Uterus (tissue), 3 donors: ENCODE measurements at regions not wholly inside any gene's neighbourhood (a gene's known extent, or its start where the extent isn't known, plus 50 kb on each side); places are given as distances from the start of the nearest gene placed in this dataset.

ENCODE experiments used
- DNase-seq, 2 donors: peaks; one replicate each; pipeline ENCODE4 v3.0.0-alpha.2; 2019 to 2020
- H3K27ac ChIP-seq, 2 donors: fragments of 200-600 bp; sonication (generic); 1 replicate in 1 of 2; 2 replicates in 1 of 2; pipeline ENCODE4 v1.5.1; 2016 to 2018
- H3K27me3 ChIP-seq, 2 donors: fragments of 200-600 bp; sonication (generic); one replicate each; pipeline ENCODE4 v1.5.1; 2018 to 2019; ENCODE audit warnings: control low read depth in 1 of 2
- H3K36me3 ChIP-seq, 2 donors: fragments of 200-600 bp; sonication (generic); one replicate each; pipeline ENCODE4 v1.5.1; 2019; ENCODE audit warnings: control low read depth in 1 of 2
- H3K4me1 ChIP-seq, 2 donors: fragments of 200-600 bp; sonication (generic); one replicate each; pipeline ENCODE4 v1.5.1; 2018 to 2019; ENCODE audit warnings: control low read depth in 1 of 2
- H3K4me3 ChIP-seq, 2 donors: fragments of 200-600 bp; sonication (generic); 1 replicate in 1 of 2; 2 replicates in 1 of 2; pipeline ENCODE4 v1.5.1; 2018 to 2019; ENCODE audit warnings: mild to moderate bottlenecking in 1 of 2
- H3K9me3 ChIP-seq, 2 donors: fragments of 200-600 bp; sonication (generic); one replicate each; pipeline ENCODE4 v1.5.1; 2019; ENCODE audit warnings: control low read depth in 1 of 2
- POLR2A ChIP-seq, 2 donors: fragments of 450-650 bp; IDR thresholded peaks; one replicate each; pipeline ENCODE4 v1.6.1; 2016; ENCODE audit warnings: antibody characterized with exemption in 2 of 2, mild to moderate bottlenecking in 1 of 2, moderate library complexity in 1 of 2
- intact Hi-C: fragments of 100-400 bp; cut with DNase I; formaldehyde crosslinking; loops from one replicate; pipeline ENCODE4 v1.15.1; 2023; ENCODE audit warnings: low total_unique reads
- TF ChIP-seq, protein P1 (sequence below), 4 experiments: fragments of 200-600 bp in 2 of 4; fragments of 450-650 bp in 2 of 4; sonication (generic) in 2 of 4; IDR thresholded peaks; one replicate each; pipeline ENCODE4 v1.5.1; 2016 to 2019; ENCODE audit warnings: antibody characterized with exemption in 4 of 4, mild to moderate bottlenecking in 2 of 4, moderate library complexity in 1 of 4
- donor health status: DM: yes; HTN: yes; CAD: no.

DNA sequence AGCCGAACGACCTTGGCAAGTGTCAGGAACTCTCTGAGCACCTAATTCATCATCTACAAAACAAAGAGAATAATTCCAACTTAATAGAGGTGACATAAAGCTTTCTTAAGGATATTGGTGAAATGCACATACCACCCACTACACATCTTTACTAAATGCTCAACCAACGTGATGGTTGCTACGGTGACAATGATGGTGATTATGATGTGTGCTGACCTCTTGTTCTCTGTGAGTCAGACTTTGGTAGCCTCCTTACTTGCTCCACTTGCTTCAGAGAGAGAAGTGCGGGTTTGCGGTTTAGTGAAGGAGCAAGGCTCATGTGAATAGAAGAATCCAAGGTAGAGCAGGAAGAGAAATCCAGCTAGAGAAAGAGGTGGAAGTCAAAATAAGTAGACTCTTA, 52.8 kb upstream of the CLNK start:
- H3K27me3 ChIP-seq: no peaks in the 10 kb centered on the region
- no peak for DNase-seq
- no peak overlapping the region for H3K27ac ChIP-seq
- H3K4me1 ChIP-seq: no peaks in the 10 kb centered on the region
- no peaks in the 10 kb centered on the region for H3K36me3 ChIP-seq
- H3K9me3 ChIP-seq: no peaks in the 10 kb centered on the region
- TF ChIP-seq POLR2A (IDR thresholded peaks at IDR 0.05): no peak
- TF ChIP-seq, protein P1, sequence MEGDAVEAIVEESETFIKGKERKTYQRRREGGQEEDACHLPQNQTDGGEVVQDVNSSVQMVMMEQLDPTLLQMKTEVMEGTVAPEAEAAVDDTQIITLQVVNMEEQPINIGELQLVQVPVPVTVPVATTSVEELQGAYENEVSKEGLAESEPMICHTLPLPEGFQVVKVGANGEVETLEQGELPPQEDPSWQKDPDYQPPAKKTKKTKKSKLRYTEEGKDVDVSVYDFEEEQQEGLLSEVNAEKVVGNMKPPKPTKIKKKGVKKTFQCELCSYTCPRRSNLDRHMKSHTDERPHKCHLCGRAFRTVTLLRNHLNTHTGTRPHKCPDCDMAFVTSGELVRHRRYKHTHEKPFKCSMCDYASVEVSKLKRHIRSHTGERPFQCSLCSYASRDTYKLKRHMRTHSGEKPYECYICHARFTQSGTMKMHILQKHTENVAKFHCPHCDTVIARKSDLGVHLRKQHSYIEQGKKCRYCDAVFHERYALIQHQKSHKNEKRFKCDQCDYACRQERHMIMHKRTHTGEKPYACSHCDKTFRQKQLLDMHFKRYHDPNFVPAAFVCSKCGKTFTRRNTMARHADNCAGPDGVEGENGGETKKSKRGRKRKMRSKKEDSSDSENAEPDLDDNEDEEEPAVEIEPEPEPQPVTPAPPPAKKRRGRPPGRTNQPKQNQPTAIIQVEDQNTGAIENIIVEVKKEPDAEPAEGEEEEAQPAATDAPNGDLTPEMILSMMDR (IDR thresholded peaks at IDR 0.05): no peak
- intact Hi-C loops: no loop called here
- no peak overlapping the region for H3K4me3 ChIP-seq

DNA sequence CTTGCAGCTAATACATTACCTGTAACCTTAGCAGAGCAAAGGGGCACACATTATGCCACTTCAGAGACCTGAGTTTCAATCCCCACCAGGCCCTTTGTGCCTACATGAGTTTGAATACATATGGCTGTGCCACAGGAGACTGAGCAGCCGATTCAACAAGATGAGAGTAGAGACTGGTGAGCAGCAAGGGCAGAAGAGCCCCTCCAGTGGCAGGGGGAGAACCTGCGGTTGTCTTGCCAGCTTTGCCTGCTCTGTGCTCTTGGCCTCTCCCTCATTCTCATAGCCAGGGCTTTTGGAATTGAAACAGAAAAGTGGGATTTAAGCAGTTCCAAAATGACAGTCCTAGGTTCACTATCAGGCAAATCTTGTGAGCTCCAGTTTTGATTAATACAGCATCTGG, 52.3 kb upstream of the CLNK start:
- H3K9me3 ChIP-seq: no peaks in the 10 kb centered on the region
- DNase-seq: no peak
- intact Hi-C loops: no loop called here
- no peaks in the 10 kb centered on the region for H3K27me3 ChIP-seq
- H3K36me3 ChIP-seq: no peaks in the 10 kb centered on the region
- no peak for TF ChIP-seq POLR2A (IDR thresholded peaks at IDR 0.05)
- TF ChIP-seq, protein P1 (IDR thresholded peaks at IDR 0.05): no peak
- H3K4me3 ChIP-seq: no peak overlapping the region
- no peak overlapping the region for H3K27ac ChIP-seq
- no peaks in the 10 kb centered on the region for H3K4me1 ChIP-seq

DNA sequence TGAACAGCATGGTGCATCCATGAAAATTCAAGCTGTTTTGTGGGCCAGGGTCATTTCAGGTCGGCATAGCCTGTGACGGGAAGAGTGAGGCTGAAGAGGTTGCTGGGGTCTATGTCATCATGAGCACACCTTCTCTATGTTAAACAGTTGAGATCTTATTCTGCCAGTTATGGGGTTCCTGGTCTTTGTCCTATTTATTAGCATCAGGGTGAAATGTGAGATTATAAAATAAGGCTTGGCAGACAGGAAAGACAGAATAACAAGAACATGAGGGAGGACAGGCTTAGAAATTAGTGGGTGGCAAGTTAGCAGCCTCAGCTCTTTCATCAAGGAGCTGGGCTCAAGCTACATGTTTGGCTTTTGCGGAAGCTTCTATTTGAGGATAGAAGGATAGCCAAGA, 51.7 kb upstream of the CLNK start:
- Histone ChIP-seq H3K27ac (no peak overlapping the region), H3K27me3 (no peaks in the 10 kb centered on the region), H3K4me1 (no peaks in the 10 kb centered on the region), H3K4me3 (no peak overlapping the region), H3K9me3 (no peaks in the 10 kb centered on the region), H3K36me3 (no peaks in the 10 kb centered on the region)
- intact Hi-C loops: no loop called here
- no peak for TF ChIP-seq POLR2A (IDR thresholded peaks at IDR 0.05)
- TF ChIP-seq, protein P1 (IDR thresholded peaks at IDR 0.05): no peak
- DNase-seq: no peak

DNA sequence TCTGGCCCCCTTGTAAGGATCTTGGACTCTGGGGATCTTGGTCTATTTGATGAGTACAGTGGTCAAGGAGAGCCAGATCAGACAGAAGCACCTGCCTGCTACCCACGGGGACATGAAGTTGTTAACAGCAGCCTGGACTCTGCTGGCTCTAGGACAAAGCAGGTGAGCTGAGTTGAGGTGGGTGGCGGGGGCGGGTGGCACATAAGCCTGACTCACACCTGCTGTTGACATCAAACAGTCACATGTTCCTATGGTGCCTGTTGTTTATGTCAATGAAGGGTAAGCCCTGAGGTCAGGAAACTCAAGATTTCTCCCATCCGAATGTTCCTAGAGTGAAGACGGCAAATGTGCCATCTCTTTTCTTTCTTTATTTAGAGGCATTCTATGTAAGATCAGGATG, 50.1 kb upstream of the CLNK start:
- Histone ChIP-seq H3K9me3 (no peaks in the 10 kb centered on the region), H3K27ac (no peak overlapping the region), H3K36me3 (no peaks in the 10 kb centered on the region), H3K4me1 (no peaks in the 10 kb centered on the region), H3K27me3 (no peaks in the 10 kb centered on the region), H3K4me3 (no peak overlapping the region)
- TF ChIP-seq POLR2A (IDR thresholded peaks at IDR 0.05): no peak
- TF ChIP-seq, protein P1 (IDR thresholded peaks at IDR 0.05): no peak
- DNase-seq: no peak
- intact Hi-C loops: no loop called here
